ENCODE measurements at regions not wholly inside any gene's neighbourhood (a gene's known extent, or its start where the extent isn't known, plus 50 kb on each side); places are given as distances from the start of the nearest gene placed in this dataset.

- TF ChIP-seq, protein P1, sequence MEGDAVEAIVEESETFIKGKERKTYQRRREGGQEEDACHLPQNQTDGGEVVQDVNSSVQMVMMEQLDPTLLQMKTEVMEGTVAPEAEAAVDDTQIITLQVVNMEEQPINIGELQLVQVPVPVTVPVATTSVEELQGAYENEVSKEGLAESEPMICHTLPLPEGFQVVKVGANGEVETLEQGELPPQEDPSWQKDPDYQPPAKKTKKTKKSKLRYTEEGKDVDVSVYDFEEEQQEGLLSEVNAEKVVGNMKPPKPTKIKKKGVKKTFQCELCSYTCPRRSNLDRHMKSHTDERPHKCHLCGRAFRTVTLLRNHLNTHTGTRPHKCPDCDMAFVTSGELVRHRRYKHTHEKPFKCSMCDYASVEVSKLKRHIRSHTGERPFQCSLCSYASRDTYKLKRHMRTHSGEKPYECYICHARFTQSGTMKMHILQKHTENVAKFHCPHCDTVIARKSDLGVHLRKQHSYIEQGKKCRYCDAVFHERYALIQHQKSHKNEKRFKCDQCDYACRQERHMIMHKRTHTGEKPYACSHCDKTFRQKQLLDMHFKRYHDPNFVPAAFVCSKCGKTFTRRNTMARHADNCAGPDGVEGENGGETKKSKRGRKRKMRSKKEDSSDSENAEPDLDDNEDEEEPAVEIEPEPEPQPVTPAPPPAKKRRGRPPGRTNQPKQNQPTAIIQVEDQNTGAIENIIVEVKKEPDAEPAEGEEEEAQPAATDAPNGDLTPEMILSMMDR (IDR thresholded peaks at IDR 0.05; ENCODE audit: control extremely low read depth, extremely low read depth, low read depth, missing control alignments), result no peak
- ChIA-PET CTCF (interaction anchor here (1.0 to 2.6 kb wide), 4 partner anchors 11 to 35 kb away, joined by 3 to 13 read pairs (median 4); no protein-coding TSS in a partner anchor), POLR2A (no interaction called here)
- DNase-seq (ENCODE audit: extremely low spot score), result no peak
Observed at GRCh38 chr10:107492389-107492788, 327.9 kb upstream of the SORCS1 start.

GRCh38 chr10:107490389-107490788 is 325.9 kb upstream of the SORCS1 start:
- TF ChIP-seq, protein P1 (IDR thresholded peaks at IDR 0.05; ENCODE audit: control extremely low read depth, extremely low read depth, low read depth, missing control alignments), result no peak
- ChIA-PET CTCF (interaction anchor here (1.8 to 2.6 kb wide), 2 partner anchors 9 to 16 kb away, joined by 4 to 13 read pairs; no protein-coding TSS in a partner anchor), POLR2A (no interaction called here)
- DNase-seq (ENCODE audit: extremely low spot score), result no peak

GRCh38 chr10:107487284-107487683 is 322.8 kb upstream of the SORCS1 start:
- TF ChIP-seq, protein P1 (IDR thresholded peaks at IDR 0.05; ENCODE audit: control extremely low read depth, extremely low read depth, low read depth, missing control alignments), result no peak
- CTCF ChIA-PET, result interaction anchor here (1.3 kb wide), 1 partner anchor 10 kb away, joined by 4 read pairs; no protein-coding TSS in a partner anchor
- DNase-seq (ENCODE audit: extremely low spot score), result no peak
- POLR2A ChIA-PET, result no interaction called here

- TF ChIP-seq, protein P1 (IDR thresholded peaks at IDR 0.05; ENCODE audit: control extremely low read depth, extremely low read depth, low read depth, missing control alignments), result no peak
- ChIA-PET CTCF (interaction anchor here (1.0 kb wide), 1 partner anchor 10 kb away, joined by 5 read pairs; no protein-coding TSS in a partner anchor), POLR2A (no interaction called here)
- DNase-seq (ENCODE audit: extremely low spot score), result no peak
Observed at GRCh38 chr10:107485019-107485418, 320.5 kb upstream of the SORCS1 start.

DNA sequence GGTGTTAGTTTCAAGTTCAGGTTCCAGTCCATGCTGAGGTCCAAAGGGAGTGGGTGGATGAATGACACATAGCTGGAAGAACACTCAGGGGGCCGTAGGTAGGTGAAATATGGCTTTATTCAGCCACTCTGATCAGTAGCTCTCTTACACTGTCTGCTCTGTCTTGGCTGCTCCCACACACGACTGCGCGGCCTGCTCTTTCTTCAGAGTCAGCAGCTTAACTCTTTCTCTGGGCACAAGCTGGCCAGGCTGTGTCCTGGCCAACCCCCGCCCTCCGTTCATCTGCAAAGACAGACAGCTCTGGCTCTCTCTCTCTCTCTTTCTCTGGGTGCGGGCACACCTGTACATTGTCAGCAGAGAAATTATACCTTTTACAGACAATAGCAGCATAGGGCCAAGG is 317.4 kb upstream of the SORCS1 start:
- no peak for DNase-seq (ENCODE audit: extremely low spot score)
- TF ChIP-seq, protein P1 (IDR thresholded peaks at IDR 0.05; ENCODE audit: control extremely low read depth, extremely low read depth, low read depth, missing control alignments), result no peak
- ChIA-PET POLR2A (no interaction called here), CTCF (interaction anchor here (1.4 to 3.5 kb wide), 4 partner anchors 9 to 72 kb away, joined by 3 to 13 read pairs (median 5); no protein-coding TSS in a partner anchor)

DNA sequence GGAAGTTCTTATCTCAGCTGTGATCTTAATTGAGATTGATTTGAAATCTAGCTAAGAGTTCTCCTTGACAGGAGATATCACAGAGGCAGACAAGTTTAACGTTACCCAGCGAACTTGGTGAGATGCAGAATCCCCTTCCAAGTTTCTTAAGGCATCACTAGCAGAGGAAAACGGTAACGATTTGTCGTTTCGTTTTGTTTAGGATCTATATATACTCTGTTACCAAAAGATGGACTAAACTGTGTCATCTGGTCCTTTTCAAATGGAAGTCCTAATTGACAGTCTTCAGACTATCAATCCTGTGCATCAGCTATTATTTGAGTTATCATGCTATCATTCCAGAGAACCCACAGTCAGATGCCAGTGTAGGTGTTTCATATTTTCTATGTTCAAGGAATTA is 316.7 kb upstream of the SORCS1 start:
- ChIA-PET CTCF (interaction anchor here (1.3 to 3.5 kb wide), 5 partner anchors 10 to 72 kb away, joined by 3 to 13 read pairs (median 4); no protein-coding TSS in a partner anchor), POLR2A (no interaction called here)
- DNase-seq (ENCODE audit: extremely low spot score), result no peak
- TF ChIP-seq, protein P1 (IDR thresholded peaks at IDR 0.05; ENCODE audit: control extremely low read depth, extremely low read depth, low read depth, missing control alignments), result no peak

Data from GM10248 (cell line).